Ovary (tissue), 3 donors: ENCODE measurements at regions not wholly inside any gene's neighbourhood (a gene's known extent, or its start where the extent isn't known, plus 50 kb on each side); places are given as distances from the start of the nearest gene placed in this dataset.

ENCODE experiments used
- CTCF ChIP-seq, 3 donors: fragments of 450-650 bp in 2 of 3; fragments of 200-600 bp in 1 of 3; IDR thresholded peaks; one replicate each; pipeline versions ENCODE4 v1.5.1 to v1.8.0; 2016 to 2022; ENCODE audit warnings: antibody characterized with exemption in 3 of 3, mild to moderate bottlenecking in 1 of 3
- EP300 ChIP-seq: sonication (generic); formaldehyde crosslinking; IDR thresholded peaks from one replicate; pipeline ENCODE4 v1.6.1; 2017; ENCODE audit warnings: antibody characterized with exemption
- POLR2A ChIP-seq: fragments of 450-650 bp; IDR thresholded peaks from one replicate; pipeline ENCODE4 v1.6.1; 2017; ENCODE audit warnings: antibody characterized with exemption, mild to moderate bottlenecking, moderate library complexity
- donor health status: DM: no; HTN: no; CAD: no.

DNA sequence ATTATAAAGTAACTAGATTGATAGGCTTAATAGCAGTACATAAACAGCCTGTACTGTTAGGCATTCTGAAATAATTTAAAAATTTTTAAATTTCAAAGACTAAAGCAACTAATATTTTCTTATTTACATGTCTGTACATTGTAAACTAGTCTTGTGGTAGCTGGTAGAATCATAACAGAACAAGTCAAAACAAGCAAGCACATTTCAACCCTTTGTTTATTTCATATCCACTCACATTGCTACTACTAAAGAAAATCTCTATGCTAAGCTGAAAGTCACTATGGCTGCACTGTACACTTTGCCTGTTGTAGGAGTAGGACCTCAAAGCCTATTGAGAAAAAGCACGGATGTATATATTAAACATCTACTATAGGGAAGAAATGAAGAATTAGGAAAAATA is 738.2 kb upstream of the ADGRL4 start:
- TF ChIP-seq CTCF (IDR thresholded peaks at IDR 0.05) (no peak), POLR2A (no peak), EP300 (no peak)
